HEK293T (cell line): ENCODE measurements at regions not wholly inside any gene's neighbourhood (a gene's known extent, or its start where the extent isn't known, plus 50 kb on each side); places are given as distances from the start of the nearest gene placed in this dataset.

Experiments
- ARNT ChIP-seq: fragments of 450-650 bp; IDR thresholded peaks from 2 replicates; pipeline ENCODE4 v1.6.1; 2017; ENCODE audit warnings: mild to moderate bottlenecking
- BHLHE40 ChIP-seq: fragments of 450-650 bp; IDR thresholded peaks from 2 replicates; pipeline ENCODE4 v1.6.1; 2016; ENCODE audit warnings: mild to moderate bottlenecking, moderate library complexity, borderline replicate concordance
- CTBP1 ChIP-seq: fragments of 450-650 bp; IDR thresholded peaks from 2 replicates; pipeline ENCODE4 v1.6.1; 2016; ENCODE audit warnings: borderline replicate concordance
- ELF4 ChIP-seq: fragments of 450-650 bp; IDR thresholded peaks from 2 replicates; pipeline ENCODE4 v1.6.1; 2017; ENCODE audit warnings: antibody characterized with exemption
- FOXK2 ChIP-seq: fragments of 450-650 bp; IDR thresholded peaks from 2 replicates; pipeline ENCODE4 v1.6.1; 2016; ENCODE audit warnings: mild to moderate bottlenecking
- FOXM1 ChIP-seq: fragments of 450-650 bp; IDR thresholded peaks from 2 replicates; pipeline ENCODE4 v1.6.1; 2017; ENCODE audit warnings: mild to moderate bottlenecking, borderline replicate concordance
- PKNOX1 ChIP-seq: fragments of 450-650 bp; IDR thresholded peaks from 2 replicates; pipeline ENCODE4 v1.6.1; 2016
- SP1 ChIP-seq: fragments of 450-650 bp; IDR thresholded peaks from 2 replicates; pipeline ENCODE4 v1.6.1; 2017
- TARDBP ChIP-seq: fragments of 450-650 bp; IDR thresholded peaks from 2 replicates; pipeline ENCODE4 v1.6.1; 2016

DNA sequence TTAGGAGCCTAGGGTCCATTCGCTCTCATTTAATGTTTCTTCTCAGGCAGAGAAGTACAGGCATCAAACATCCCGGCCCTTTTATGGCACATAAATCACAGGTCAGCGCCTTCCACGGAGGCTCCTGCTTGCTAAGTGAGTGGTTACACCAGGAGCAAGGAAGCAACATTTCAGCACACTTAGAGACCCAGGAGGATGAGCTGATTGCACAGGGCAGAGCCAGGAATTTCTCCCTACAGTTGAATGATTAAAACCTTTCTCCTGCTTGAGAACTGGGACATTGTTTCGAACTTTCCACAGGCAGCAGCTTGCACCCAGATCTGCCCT lies 233.4 kb downstream of the SPTSSA start:
- no peak for TF ChIP-seq FOXM1
- no peak for TF ChIP-seq TARDBP
- no peak for TF ChIP-seq ARNT
- TF ChIP-seq PKNOX1, result no peak
- TF ChIP-seq CTBP1, result no peak
- no peak for TF ChIP-seq ELF4
- TF ChIP-seq BHLHE40, result no peak
- TF ChIP-seq SP1, result no peak
- TF ChIP-seq FOXK2, result no peak
